Neural cell (in vitro differentiated cells): ENCODE measurements at regions not wholly inside any gene's neighbourhood (a gene's known extent, or its start where the extent isn't known, plus 50 kb on each side); places are given as distances from the start of the nearest gene placed in this dataset.
A peak's percentile ranks its signal among the peaks of the same experiment; 100 is the strongest.

ENCODE experiments used
- H2AFZ ChIP-seq: fragments of 200-600, 300-800 bp; sonication (generic), shearing (Covaris generic); 2 replicates; pipeline ENCODE4 v1.6.0; 2014; ENCODE audit warnings: low read depth, mild to moderate bottlenecking, antibody characterized with exemption, low read length, moderate library complexity
- H3F3A ChIP-seq: fragments of 200-600 bp; shearing (Covaris generic); 2 replicates; pipeline ENCODE4 v1.6.1; 2016; ENCODE audit warnings: mild to moderate bottlenecking, moderate library complexity, mixed read lengths, antibody characterized with exemption, low read length; ENCODE audit not compliant: insufficient read depth, poor library complexity, severe bottlenecking
- H3K27ac ChIP-seq: fragments of 200-600, 300-800 bp; sonication (generic), shearing (Covaris generic); 2 replicates; pipeline ENCODE4 v1.5.1; 2014; ENCODE audit warnings: mild to moderate bottlenecking, low read length, moderate library complexity
- H3K27me3 ChIP-seq: fragments of 300-800, 200-600 bp; sonication (generic), shearing (Covaris generic); 2 replicates; pipeline ENCODE4 v1.6.0; 2014; ENCODE audit warnings: mild to moderate bottlenecking, low read depth, low read length, moderate library complexity; ENCODE audit not compliant: insufficient read depth
- H3K36me3 ChIP-seq: fragments of 300-800, 200-600 bp; sonication (generic), shearing (Covaris generic); 2 replicates; pipeline ENCODE4 v1.5.1; 2014; ENCODE audit warnings: mild to moderate bottlenecking, antibody characterized with exemption, low read length, moderate library complexity; ENCODE audit not compliant: insufficient read depth
- H3K4me2 ChIP-seq: fragments of 300-800, 200-600 bp; sonication (generic), shearing (Covaris generic); 2 replicates; pipeline ENCODE4 v1.6.0; 2014; ENCODE audit warnings: mild to moderate bottlenecking, low read length
- H3K4me3 ChIP-seq: fragments of 300-800, 200-600 bp; sonication (generic), shearing (Covaris generic); 2 replicates; pipeline ENCODE4 v1.5.1; 2014; ENCODE audit warnings: mild to moderate bottlenecking, low read length, moderate library complexity
- H3K79me2 ChIP-seq: fragments of 200-600 bp; shearing (Covaris generic); replicated peaks from 2 replicates; pipeline ENCODE4 v1.6.0; 2014; ENCODE audit warnings: mild to moderate bottlenecking, low read length, moderate library complexity; ENCODE audit not compliant: insufficient read depth
- H3K9ac ChIP-seq: fragments of 300-800, 200-600 bp; sonication (generic), shearing (Covaris generic); 2 replicates; pipeline ENCODE4 v1.6.1; 2016; ENCODE audit warnings: mild to moderate bottlenecking, low read length, mixed read lengths
- H3K9me2 ChIP-seq: fragments of 200-600 bp; shearing (Covaris generic); 2 replicates; pipeline ENCODE4 v1.6.1; 2016; ENCODE audit warnings: mild to moderate bottlenecking, low read length, mixed read lengths; ENCODE audit not compliant: insufficient read depth
- H3K9me3 ChIP-seq: fragments of 200-600, 300-800 bp; sonication (generic), shearing (Covaris generic); 2 replicates; pipeline ENCODE4 v1.6.1; 2016; ENCODE audit warnings: mild to moderate bottlenecking, mixed run types, low read length, moderate library complexity, mixed read lengths
- H4K20me1 ChIP-seq: fragments of 200-600 bp; shearing (Covaris generic); 2 replicates; pipeline ENCODE4 v1.6.1; 2016; ENCODE audit warnings: mild to moderate bottlenecking, mixed run types; ENCODE audit not compliant: insufficient read depth
- CTCF ChIP-seq: fragments of 450-650 bp; IDR thresholded peaks from 2 replicates; pipeline ENCODE4 v1.5.1; 2014; ENCODE audit warnings: antibody characterized with exemption, mild to moderate bottlenecking, moderate library complexity; ENCODE audit not compliant: poor library complexity, severe bottlenecking
- EP300 ChIP-seq: fragments of 450-650 bp; conservative IDR thresholded peaks from 2 replicates; pipeline ENCODE4 v1.6.1; 2014; ENCODE audit warnings: antibody characterized with exemption, mild to moderate bottlenecking, moderate library complexity; ENCODE audit not compliant: poor library complexity, severe bottlenecking
- EZH2 ChIP-seq: fragments of 200-600, 300-800 bp; shearing (Covaris generic), sonication (generic); IDR thresholded peaks from 2 replicates; pipeline ENCODE4 v1.6.1; 2014; ENCODE audit warnings: antibody characterized with exemption, low read length, borderline replicate concordance, mild to moderate bottlenecking; ENCODE audit not compliant: insufficient read depth, poor library complexity, severe bottlenecking
- MXI1 ChIP-seq: fragments of 450-650 bp; conservative IDR thresholded peaks from 2 replicates; pipeline ENCODE4 v1.6.1; 2014; ENCODE audit warnings: antibody characterized with exemption, mild to moderate bottlenecking; ENCODE audit not compliant: poor library complexity, severe bottlenecking
- POLR2AphosphoS5 ChIP-seq: IDR thresholded peaks from 2 replicates; pipeline ENCODE4 v1.6.1; 2012
- RAD21 ChIP-seq: fragments of 450-650 bp; conservative IDR thresholded peaks from 2 replicates; pipeline ENCODE4 v1.6.1; 2014; ENCODE audit warnings: antibody characterized with exemption, mild to moderate bottlenecking, moderate library complexity
- REST ChIP-seq: IDR thresholded peaks from 2 replicates; pipeline ENCODE4 v1.6.1; 2012; ENCODE audit warnings: borderline replicate concordance
- SMC3 ChIP-seq: fragments of 450-650 bp; conservative IDR thresholded peaks from 2 replicates; pipeline ENCODE4 v1.6.1; 2014; ENCODE audit warnings: antibody characterized with exemption, mild to moderate bottlenecking, moderate library complexity; ENCODE audit not compliant: poor library complexity
- TAF1 ChIP-seq: IDR thresholded peaks from 2 replicates; pipeline ENCODE4 v1.6.1; 2012; ENCODE audit warnings: low read depth

GRCh38 chr6:41442800-41443501 lies 103.2 kb upstream of the FOXP4 start:
- Histone ChIP-seq H3K4me3 (no peak overlapping the region), H3K27me3 (no peaks in the 10 kb centered on the region), H3K27ac (no peak overlapping the region), H3K9me3 (no peaks in the 10 kb centered on the region), H3F3A (no peaks in the 10 kb centered on the region), H3K4me2 (no peak overlapping the region), H4K20me1 (no peaks in the 10 kb centered on the region), H3K79me2 (no peaks in the 10 kb centered on the region), H3K36me3 (no peaks in the 10 kb centered on the region), H3K9me2 (no peaks in the 10 kb centered on the region), H3K9ac (no peak overlapping the region), H2AFZ (no peak overlapping the region)
- TF ChIP-seq SMC3 = no peak
- no peak for TF ChIP-seq EZH2
- TF ChIP-seq CTCF = peak; percentile 56

- no peak overlapping the region for H3K27ac ChIP-seq
- H3K9me2 ChIP-seq = no peaks in the 10 kb centered on the region
- H3K27me3 ChIP-seq = no peaks in the 10 kb centered on the region
- TF ChIP-seq CTCF (no peak), MXI1 (no peak), POLR2AphosphoS5 (no peak), EZH2 (no peak), EP300 (no peak), TAF1 (no peak), RAD21 (no peak), REST (no peak), SMC3 (no peak)
- H3K9ac ChIP-seq = no peak overlapping the region
- H4K20me1 ChIP-seq = no peaks in the 10 kb centered on the region
- no peaks in the 10 kb centered on the region for H3K9me3 ChIP-seq
- no peaks in the 10 kb centered on the region for H3K36me3 ChIP-seq
- no peaks in the 10 kb centered on the region for H3F3A ChIP-seq
- no peak overlapping the region for H3K4me3 ChIP-seq
- H3K4me2 ChIP-seq = no peak overlapping the region
- no peaks in the 10 kb centered on the region for H3K79me2 ChIP-seq
- no peak overlapping the region for H2AFZ ChIP-seq
Measured at GRCh38 chr6:41443616-41444525, 102.3 kb upstream of the FOXP4 start.
